Lower leg skin (tissue), 4 donors: ENCODE measurements at regions not wholly inside any gene's neighbourhood (a gene's known extent, or its start where the extent isn't known, plus 50 kb on each side); places are given as distances from the start of the nearest gene placed in this dataset.
"Not testable (repeated sequence)": the region's sequence is repeated elsewhere in the genome, so short reads cannot be mapped to it uniquely, and the experiment has no call there.

Experiments used
- DNase-seq, 2 donors: peaks; one replicate each; pipeline ENCODE4 v3.0.0-alpha.2; 2019; ENCODE audit warnings: low spot score in 2 of 2
- H3K4me3 ChIP-seq: fragments of 200-600 bp; sonication (generic); 2 replicates; pipeline ENCODE4 v1.5.1; 2017; ENCODE audit warnings: mild to moderate bottlenecking, low read depth; ENCODE audit not compliant: poor library complexity, severe bottlenecking
- POLR2A ChIP-seq, 2 donors: fragments of 450-650 bp; IDR thresholded peaks; one replicate each; pipeline ENCODE4 v1.6.1; 2016 to 2017; ENCODE audit warnings: antibody characterized with exemption in 2 of 2, mild to moderate bottlenecking in 1 of 2, moderate library complexity in 1 of 2
- WGBS, 2 donors: methylation state at CpG; one replicate each; pipeline ENCODE4 v1.1.5; 2018; 5-methylcytosine and 5-hydroxymethylcytosine counted together
- intact Hi-C: fragments of 100-400 bp; cut with DNase I; formaldehyde crosslinking; loops from one replicate; pipeline ENCODE4 v1.15.0; 2023; ENCODE audit warnings: low total_unique reads
- TF ChIP-seq, protein P1 (sequence below), 3 donors: fragments of 450-650 bp; IDR thresholded peaks; one replicate each; pipeline ENCODE4 v1.5.1; 2016; ENCODE audit warnings: antibody characterized with exemption in 3 of 3, mild to moderate bottlenecking in 3 of 3, moderate library complexity in 2 of 3

DNA sequence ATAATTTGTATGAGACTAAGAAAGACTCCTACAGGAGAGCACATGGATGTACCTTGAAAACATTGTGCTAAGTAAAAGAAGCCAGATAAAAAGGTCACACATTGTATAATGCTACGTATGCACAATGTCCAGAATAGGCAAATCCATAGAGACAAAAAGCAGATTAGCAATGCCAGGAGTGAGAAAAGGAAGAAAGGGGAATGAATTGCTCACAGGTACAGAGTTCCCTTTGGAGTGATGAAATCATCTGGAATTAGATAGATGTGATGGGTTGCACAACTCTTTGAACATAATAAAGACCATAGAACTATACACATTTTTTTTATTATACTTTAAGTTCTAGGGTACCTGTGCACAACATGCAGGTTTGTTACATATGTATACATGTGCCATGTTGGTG, 1218.9 kb upstream of the TMEM132C start:
- intact Hi-C loops: no loop called here
- no peak overlapping the region for H3K4me3 ChIP-seq
- DNase-seq: no peak
- WGBS, 2 donors: 79% methylated on average over 1 of the region's 1 CpG
- TF ChIP-seq, protein P1, sequence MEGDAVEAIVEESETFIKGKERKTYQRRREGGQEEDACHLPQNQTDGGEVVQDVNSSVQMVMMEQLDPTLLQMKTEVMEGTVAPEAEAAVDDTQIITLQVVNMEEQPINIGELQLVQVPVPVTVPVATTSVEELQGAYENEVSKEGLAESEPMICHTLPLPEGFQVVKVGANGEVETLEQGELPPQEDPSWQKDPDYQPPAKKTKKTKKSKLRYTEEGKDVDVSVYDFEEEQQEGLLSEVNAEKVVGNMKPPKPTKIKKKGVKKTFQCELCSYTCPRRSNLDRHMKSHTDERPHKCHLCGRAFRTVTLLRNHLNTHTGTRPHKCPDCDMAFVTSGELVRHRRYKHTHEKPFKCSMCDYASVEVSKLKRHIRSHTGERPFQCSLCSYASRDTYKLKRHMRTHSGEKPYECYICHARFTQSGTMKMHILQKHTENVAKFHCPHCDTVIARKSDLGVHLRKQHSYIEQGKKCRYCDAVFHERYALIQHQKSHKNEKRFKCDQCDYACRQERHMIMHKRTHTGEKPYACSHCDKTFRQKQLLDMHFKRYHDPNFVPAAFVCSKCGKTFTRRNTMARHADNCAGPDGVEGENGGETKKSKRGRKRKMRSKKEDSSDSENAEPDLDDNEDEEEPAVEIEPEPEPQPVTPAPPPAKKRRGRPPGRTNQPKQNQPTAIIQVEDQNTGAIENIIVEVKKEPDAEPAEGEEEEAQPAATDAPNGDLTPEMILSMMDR (IDR thresholded peaks at IDR 0.05): no peak
- TF ChIP-seq POLR2A (IDR thresholded peaks at IDR 0.05): no peak

DNA sequence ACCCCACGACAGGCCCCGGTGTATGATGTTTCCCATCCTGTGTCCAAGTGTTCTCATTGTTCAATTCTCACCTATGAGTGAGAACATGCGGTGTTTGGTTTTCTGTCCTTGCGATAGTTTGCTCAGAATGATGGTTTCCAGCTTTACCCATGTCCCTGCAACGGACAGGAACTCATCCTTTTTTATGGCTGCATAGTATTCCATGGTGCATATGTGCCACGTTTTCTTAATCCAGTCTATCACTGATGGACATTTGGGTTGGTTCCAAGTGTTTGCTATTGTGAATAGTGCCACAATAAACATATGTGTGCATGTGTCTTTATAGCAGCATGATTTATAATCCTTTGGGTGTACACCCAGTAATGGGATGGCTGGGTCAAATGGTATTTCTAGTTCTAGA, 1218.4 kb upstream of the TMEM132C start:
- intact Hi-C loops, H3K4me3 ChIP-seq, DNase-seq: not testable (repeated sequence)
- WGBS, 2 donors: 81 to 86% methylated on average over 6 of the region's 6 CpGs

- 75 to 76% methylated on average over 3 of the region's 3 CpGs for whole genome bisulfite sequencing, 2 donors
- H3K4me3 ChIP-seq: no peak overlapping the region
- no peak for DNase-seq
- TF ChIP-seq, protein P1 (IDR thresholded peaks at IDR 0.05): no peak
- intact Hi-C loops: no loop called here
Measured at GRCh38 chr12:127051139-127051538, 1215.8 kb upstream of the TMEM132C start.

DNA sequence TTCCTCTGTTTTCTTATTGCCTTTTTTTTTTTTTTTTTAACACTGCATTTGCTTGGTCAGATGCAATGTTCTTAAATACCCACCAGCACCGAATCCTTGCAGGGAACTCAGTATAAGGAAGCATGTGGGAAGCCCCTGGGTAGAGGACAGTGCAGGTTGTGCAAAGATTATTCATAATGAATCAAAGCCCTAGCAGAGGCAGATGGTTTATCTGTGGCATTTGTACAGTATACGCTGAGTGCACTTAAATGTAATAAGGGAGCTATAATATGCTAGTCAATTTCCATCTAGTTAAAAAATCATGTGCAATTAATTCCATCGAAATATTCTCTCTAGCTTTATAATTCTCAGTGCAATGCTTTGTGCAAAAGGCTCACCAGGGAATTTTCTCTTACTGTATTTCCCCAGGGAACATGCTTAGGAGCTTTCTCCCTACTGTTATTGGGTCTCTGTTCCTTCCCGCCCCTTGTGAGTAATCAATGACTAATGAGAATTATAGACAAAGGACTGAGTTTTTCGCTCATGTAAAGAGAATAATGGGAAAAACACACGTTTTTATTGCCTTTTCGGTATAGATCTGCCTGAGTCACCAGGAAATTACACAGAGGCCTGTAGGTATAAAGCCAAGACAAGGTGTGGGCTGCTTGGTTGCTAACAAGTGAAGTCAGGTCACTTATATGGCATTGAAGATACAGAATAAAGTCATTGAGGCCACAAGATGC, 1214.3 kb upstream of the TMEM132C start:
- TF ChIP-seq, protein P1 (IDR thresholded peaks at IDR 0.05): no peak
- no peak for TF ChIP-seq POLR2A (IDR thresholded peaks at IDR 0.05)
- no peak overlapping the region for H3K4me3 ChIP-seq
- intact Hi-C loops: no loop called here
- 66 to 76% methylated on average over 7 of the region's 7 CpGs for WGBS, 2 donors
- DNase-seq: no peak

DNA sequence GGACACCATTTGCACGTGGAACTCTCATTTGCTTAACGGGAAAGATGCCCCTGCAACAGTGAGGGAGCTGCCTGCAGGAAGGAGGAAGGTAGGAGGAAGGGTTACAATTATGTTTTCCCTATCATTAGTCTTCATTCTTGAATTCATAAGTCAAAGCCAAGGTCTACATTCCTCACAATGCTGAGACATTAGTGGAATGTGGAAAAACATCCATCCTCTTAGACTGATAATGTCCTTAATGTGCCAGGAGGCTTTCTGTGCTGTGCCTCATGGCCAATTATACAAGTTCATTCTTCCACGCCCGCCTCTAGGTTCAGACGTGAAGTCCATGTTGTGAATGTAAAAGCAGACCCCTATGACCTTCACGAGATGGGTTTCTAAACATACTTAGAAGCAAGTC, 1212.4 kb upstream of the TMEM132C start:
- WGBS, 2 donors: 56 to 59% methylated on average over 6 of the region's 6 CpGs
- no peak overlapping the region for H3K4me3 ChIP-seq
- DNase-seq: no peak
- TF ChIP-seq, protein P1 (IDR thresholded peaks at IDR 0.05): no peak
- intact Hi-C loops: no loop called here

DNA sequence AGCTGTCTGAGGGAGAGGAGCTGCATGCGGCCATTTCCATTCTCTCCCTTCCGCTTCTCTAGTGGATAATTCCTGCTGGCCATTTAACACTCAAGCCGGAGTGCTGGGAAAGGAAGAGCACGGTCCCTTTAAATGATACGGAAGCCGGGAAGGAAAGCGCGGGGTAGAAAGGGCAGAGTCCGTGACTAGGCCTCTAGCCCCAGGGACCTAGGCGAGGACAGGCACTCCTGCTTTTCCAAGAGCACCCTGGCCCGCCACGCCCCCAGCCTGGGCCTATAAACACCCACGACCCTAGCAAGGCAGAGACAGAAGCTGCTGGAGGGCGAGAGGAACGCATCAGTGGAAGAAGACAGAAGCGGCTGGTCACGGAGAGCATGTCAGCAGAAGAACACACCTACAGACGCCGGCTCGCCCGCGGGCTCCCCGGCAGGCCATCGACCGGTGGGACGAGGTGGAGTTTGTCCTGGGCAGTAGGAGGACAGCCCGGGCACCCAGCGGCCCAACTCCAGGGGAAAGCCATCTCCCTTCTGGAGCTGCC, 1206.6 kb upstream of the TMEM132C start:
- WGBS, 2 donors: 86 to 87% methylated on average over 28 of the region's 28 CpGs
- no peak overlapping the region for H3K4me3 ChIP-seq
- no peak for DNase-seq
- TF ChIP-seq POLR2A (IDR thresholded peaks at IDR 0.05): no peak
- TF ChIP-seq, protein P1 (IDR thresholded peaks at IDR 0.05): no peak
- intact Hi-C loops: no loop called here
